GM19099 (cell line): ENCODE measurements at regions not wholly inside any gene's neighbourhood (a gene's known extent, or its start where the extent isn't known, plus 50 kb on each side); places are given as distances from the start of the nearest gene placed in this dataset.

Experiments used
- POLR2A ChIP-seq: IDR thresholded peaks from 3 replicates; pipeline ENCODE4 v1.6.1; 2011; ENCODE audit warnings: low read depth; ENCODE audit not compliant: insufficient read length; ENCODE audit errors: extremely low read depth

DNA sequence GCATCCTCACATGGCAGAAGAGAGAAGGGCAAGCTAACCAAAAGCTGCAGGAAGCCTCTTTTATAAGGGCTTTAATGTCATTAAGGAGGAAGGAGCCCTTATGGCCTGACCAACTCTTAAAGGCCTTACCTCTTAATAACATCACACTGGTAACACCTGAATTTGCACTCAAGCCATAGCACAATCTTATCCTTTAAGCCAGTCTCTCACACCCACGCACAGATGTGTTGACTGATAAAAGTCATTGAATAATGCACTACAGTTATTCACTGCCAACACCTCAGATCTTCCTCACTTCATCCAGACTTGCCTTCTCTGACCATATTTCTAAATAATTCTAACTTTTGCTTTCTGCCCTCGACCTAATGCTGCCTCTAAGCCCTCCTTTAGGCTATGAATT lies 516.8 kb downstream of the ADCYAP1 start:
- no peak for TF ChIP-seq POLR2A

DNA sequence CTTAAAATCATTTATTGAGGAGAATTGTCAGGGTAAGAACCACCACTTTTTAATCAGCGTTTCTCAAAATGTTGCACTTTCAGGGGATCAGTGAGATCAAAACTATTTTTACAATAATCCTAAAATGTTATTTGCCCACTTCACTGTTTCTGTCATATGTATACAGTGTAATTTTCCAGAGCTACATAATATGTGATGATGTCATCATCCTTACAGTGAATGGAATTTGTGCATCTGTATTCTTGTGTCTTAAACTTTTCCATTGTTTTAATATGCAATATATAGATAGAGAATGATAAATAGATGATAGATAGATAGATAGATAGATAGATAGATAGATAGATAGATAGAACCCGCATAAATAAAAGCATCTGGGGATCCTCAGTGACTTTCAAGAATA lies 518.0 kb downstream of the ADCYAP1 start:
- no peak for TF ChIP-seq POLR2A

DNA sequence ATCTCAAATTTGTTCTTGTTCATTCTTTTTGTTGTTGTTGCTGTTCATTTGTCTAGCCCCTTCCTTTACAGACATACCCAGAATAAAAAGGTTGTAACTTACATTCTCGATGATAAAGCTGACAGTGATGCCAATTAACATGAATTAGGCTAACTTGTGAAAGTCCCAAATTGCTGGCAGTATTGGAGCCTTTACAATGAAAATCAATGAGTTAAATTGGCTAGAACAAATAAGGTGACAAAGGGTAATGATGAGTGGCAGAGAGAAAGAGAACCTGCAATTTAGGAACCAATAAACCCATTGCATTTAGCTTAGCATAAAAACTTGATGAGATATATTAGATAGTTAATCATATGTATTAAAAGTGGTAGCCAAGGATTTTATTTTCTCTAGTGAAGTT lies 521.0 kb downstream of the ADCYAP1 start:
- TF ChIP-seq POLR2A: no peak

DNA sequence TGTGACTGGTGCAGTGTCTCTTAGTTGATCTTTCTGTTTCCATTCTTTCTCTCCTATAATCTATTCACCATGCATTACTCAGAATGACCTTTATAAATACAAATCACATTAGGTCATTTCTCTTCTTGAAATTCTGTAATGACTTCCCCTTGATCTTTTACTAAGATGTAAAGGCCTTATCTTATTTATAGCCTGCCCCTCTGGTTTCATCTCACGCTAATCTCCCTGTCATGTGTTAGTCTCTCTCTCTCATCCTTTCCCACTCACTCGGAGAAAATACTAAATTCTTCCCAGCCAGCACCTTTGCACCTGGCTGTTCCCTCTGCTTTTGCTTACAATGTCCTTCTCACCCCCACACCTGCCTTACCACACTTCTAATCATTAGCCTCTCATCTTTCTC lies 530.8 kb downstream of the ADCYAP1 start:
- no peak for TF ChIP-seq POLR2A

DNA sequence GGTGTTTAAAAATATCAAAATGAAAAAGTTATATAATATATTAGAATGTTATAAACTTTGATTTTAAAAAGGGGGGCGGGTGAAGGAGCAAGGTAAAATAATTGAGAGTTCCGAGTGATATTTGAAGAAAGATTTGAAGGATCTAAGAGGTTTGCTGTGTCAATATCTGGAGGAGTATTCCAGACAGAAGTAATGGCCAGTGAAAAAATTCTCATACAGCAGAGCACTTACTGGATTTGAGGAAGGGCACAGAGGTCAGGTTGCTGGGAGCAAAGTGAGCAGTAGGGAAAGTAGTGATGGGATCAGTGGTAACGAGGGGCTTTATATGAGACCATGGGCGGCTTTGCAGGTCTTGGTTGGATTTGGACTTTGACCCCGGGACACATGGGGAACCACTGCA lies 531.5 kb downstream of the ADCYAP1 start:
- TF ChIP-seq POLR2A: no peak

DNA sequence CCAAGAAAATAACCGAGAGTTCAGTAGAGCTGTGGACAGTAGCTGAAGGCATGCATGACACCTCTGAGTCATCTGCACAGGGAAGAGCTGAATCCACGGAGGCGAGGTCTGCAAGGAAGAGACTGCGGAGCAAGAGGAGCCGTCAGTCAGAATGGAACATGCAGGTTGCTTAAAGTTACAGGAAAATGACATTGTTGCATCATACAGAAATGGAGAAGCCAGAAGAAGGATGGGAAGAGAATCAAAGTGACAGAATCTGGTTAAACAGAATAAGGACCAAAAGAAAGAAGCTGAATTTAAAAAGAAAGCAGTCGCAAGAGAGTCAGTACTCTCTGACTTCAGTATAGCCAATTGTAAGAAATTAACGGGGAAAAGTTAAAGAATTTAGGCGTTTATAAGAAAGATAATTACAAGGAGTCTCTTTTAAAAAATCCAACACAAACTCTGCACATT lies 533.8 kb downstream of the ADCYAP1 start:
- no peak for TF ChIP-seq POLR2A

DNA sequence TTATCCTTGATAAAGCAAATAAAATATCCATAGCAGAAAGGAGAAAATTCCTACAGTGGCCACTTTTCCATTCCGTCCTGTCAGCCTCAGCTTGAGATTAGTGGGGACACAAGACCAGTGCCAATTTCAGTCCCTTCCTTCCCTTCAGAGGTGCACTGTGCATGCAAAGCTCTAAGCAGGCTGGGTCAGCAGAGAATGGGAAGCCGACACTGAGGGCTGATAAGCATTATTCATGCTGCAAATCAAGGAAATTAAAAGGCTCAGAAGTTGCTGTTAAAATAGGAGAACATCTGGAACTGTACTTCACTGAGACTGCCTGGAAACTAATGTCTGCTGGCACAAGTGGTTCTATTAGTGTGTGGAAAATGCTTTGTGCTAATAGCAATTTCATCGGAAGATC lies 534.3 kb downstream of the ADCYAP1 start:
- TF ChIP-seq POLR2A: no peak

DNA sequence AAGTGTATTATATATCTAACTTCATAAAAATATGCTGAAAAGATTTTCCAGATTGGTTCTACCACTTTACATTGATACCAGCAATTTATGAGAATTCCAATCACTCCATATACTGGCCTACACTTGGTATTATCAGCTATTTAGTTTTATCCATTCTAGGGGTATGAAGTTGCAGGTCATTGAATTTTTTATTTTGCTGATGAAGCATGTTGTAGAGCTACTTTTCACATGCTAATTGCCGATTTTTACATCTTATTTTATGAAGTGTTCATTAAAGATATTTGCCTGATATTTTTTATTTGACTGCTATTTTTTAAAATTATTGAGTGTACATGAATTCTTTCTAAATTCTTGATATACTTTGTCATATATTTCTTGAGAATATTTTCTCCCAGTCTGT lies 542.1 kb downstream of the ADCYAP1 start:
- TF ChIP-seq POLR2A: no peak

DNA sequence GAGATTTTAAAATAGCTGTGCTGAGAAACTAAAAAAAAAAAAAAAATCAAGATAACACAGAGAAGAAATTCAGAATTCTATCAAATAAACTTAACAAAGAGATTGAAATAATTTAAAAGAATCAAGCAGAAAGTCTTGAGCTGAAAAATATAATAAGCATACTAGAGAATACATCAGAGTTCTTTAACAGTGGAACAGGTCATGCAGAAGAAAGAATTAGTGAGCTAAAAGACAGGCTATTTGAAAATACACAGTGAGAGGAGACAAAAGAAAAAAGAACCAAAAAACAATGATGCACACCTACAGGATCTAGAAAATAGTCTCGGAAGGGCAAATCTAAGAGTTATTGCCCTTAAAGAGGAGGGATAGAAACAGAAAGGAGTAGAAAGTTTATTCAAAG lies 548.1 kb downstream of the ADCYAP1 start:
- no peak for TF ChIP-seq POLR2A

DNA sequence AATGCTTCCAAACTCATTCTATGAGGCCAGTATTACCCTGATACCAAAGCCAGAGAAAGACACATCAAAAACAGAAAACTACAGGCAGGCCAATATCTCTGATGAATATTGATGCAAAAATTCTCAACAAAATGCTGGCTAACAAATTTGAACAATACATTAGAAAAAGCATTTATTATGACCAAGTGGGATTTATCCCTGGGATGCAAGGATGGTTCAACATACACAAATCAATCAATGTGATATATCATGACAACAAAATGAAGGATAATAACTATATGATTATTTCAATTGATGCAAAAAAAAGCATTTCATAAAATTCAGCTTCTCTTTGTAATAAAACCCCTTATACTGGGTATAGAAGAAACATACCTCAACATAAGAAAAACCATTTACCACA lies 550.9 kb downstream of the ADCYAP1 start:
- no peak for TF ChIP-seq POLR2A

DNA sequence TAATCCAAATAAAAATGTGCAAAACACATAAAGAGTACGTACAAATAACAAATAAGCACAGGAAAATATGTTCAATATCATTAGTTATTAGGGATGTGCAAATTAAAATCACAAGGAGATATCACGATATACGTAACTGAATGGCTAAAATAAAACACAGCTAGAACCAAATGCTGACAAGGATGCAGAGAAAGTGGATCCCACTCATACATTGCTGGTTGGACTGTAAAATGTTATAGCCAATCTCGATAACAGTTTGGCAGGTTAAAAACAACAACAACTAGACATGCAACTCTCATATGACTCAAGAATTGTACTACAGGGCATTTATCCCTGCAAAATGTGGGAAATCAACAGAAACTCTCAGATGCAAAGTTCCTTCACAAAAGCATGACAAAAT lies 553.9 kb downstream of the ADCYAP1 start:
- no peak for TF ChIP-seq POLR2A

DNA sequence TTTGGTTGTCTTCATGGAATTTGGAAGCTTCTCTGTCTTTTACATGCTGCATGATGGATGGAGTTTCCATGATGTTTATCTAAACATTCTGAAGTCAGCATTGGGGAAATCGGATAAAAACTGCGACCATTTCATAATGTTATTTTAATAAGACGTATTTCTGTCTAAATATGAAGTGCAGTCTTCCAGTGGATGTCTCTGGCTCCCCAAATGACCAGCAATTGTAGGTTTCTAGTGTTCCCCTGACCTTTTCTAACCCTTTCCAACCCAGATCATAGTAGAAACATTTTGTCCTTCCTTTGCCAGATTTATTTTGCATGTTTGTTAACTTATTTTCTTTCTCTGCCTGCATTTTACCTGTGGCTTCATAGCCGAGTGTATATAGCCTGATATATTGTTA lies 559.3 kb downstream of the ADCYAP1 start:
- no peak for TF ChIP-seq POLR2A

DNA sequence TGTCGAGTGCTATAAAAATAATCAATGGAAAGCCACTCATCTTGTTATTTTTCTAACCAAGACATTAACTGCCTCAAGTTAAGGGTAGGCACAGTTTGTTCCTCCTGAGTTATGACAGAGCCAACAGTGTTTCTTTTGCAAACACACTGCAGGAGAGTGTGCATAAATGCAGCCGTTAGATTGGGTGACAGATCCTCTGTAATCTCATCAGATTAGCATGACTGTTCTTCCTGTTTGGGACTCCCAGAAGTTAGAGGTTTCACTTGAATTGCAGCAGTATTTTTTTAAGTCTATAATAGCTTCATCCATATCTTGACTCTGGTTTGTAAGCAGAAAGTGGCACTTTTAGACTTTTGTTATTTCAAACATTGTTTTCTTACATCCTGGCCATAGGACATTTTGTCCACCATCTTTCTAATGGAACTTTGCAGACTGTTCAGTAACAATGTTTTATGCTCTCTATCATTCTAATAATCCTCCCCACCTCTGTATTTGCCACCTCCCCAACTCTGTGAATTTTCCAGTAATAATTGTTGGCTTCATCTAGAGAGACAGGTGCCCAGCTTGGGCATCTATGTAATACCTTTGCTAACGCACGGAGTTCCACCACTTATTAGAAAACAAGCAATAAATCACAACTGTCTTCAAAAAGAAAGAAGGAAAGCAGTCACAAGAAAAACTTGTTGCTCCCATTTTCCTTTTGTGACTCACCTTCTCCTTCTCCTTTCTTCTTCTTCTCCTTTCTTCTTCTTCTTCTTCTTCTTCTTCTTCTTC lies 560.0 kb downstream of the ADCYAP1 start:
- TF ChIP-seq POLR2A: no peak

DNA sequence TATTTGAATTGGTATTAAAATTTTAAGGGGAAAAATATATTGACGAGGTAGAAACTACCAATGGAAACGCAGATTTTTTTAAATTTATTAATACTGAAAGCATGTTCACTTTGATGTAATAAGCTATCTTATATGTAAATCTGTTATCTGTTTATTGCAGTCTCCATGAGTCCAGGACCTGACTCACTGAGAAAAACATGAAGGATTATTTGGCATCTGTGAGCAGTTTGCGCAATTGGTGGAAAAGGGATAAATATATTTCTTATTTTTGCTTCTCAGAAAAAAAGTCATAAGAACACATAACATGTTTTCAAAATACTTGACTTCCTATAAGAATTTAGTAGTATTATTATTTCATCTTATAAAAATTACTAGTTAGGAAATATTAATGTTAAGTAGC lies 561.4 kb downstream of the ADCYAP1 start:
- TF ChIP-seq POLR2A: no peak

DNA sequence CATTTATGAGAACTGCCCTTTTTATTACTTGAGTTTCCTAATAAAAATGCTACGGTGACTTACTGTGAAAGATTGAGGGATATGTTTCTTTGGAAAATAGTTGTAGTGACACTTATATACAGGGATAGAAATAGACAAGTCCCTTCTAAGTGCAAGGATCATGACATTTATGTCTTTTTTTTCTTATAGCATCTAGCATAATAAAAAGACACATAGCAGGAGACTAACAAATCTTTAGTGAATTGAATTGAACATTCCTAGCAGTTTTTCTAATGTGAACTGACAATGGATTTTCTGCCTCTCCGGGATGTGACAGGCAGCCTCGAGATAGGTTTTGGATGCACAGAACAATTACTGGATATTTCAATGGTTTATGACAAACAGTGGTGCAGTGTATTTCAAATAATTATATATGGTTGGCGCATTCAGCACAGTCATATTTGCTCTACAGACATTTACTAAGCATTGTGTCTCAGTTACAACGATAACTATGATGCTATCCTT lies 562.8 kb downstream of the ADCYAP1 start:
- no peak for TF ChIP-seq POLR2A

DNA sequence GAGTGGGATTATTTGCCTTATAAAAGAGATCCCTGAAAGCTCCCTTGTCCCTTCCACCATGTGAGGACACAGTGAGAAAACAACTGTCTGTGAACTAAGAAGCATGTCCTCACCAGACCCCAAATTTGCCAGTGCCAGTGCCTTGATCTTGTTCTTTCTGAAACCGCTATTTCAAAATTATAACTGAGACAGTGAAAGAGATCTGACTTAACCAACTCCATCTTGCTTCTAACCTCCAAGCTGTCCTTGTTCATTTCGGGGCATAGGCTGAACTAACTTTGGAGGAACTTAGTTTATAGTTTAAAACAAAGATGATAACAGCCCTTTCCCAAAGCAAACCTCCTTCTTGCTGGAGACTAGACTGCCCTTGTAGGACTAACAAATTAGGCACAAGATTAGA lies 563.9 kb downstream of the ADCYAP1 start:
- TF ChIP-seq POLR2A: no peak

DNA sequence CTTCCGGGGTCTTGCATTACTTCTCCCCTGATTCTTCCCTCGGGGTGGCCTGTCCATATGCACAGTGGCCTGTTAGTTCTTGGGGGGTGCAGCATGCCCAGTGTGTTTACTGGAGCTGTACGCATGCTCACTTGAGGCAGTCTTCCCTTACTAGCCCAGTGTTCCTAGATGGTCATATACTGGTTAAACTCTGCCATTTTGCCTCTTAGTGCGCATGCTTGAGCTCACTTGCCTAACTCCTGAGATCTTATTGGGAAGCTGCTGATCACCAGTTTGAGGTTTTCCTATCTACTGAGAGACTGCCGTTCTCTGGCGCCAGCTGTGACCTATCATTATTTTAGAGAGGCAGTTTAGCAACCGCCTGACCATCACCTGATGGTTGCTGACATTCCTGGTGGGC lies 571.2 kb downstream of the ADCYAP1 start:
- TF ChIP-seq POLR2A: no peak
